ENCODE measurements at regions not wholly inside any gene's neighbourhood (a gene's known extent, or its start where the extent isn't known, plus 50 kb on each side); places are given as distances from the start of the nearest gene placed in this dataset.

DNA sequence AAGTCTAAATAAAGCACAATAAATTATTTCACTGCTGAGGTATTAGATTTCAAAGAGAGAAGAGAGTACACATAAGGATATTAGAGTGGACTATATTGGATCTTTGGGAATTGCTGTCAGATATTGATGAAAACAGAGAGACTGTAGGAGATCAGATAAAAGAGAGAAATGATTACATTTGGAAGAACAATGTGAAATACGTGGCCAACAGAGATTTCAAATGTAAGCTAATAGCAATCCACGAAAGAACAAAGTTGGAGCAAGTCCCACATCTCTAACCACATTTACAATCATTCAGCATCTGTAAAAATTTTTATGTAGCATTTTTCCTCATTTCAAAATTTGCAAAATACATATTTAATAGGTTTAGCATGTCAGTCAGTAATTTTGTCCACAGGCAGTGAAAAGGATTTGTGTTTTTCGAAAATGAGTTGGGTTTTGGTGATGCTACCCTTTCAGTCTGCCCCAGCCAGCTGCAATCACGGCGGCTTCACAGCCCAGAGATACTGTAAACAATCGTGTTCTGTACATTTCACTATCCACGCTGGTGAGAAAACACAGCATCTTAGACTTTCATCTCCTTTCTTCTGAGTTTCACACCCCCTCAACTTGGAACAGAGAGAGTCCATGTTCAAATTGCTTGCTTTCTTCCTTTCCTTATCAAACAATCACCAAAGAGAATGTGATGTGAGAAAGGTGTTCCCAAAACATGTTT lies 209.1 kb upstream of the LYPLAL1 start:
- peaks cover 4% of the 10 kb centered on the region; the same call in 1 of the 2 replicates for H3K9me3 ChIP-seq (ENCODE audit: low read length)
- in situ Hi-C loops (cut with HindIII; ENCODE audit: extremely low pct_ligation_motif_present, low pct_unique_long_range_greater_than_20kb) (no loop called here), intact Hi-C loops (cut with micrococcal nuclease; ENCODE audit: unreplicated experiment) (no loop called here)
- no peak overlapping the region for H3K9ac ChIP-seq (ENCODE audit: insufficient read depth, low read depth, low read length)
- no peak overlapping the region for H2AFZ ChIP-seq (ENCODE audit: low read length)
- WGBS (ENCODE audit: low lambda C conversion rate) = 1% methylated on average over 7 of the region's 7 CpGs
- DNase-seq (ENCODE audit: low spot score) (no peak), FAIRE-seq (no peak), ATAC-seq (no peak)
- H4K20me1 ChIP-seq (ENCODE audit: insufficient read depth, low read length) = no peaks in the 10 kb centered on the region
- TF ChIP-seq CAMTA2 (CRISPR knock-in tag; IDR thresholded peaks at IDR 0.05; ENCODE audit: borderline replicate concordance) = no peak
- H3K4me2 ChIP-seq (ENCODE audit: low read depth, low read length) = no peak overlapping the region
- CTCF ChIA-PET (ENCODE audit: low intra/inter-chr PET ratio, low total read pairs) = no interaction called here
- no peaks in the 10 kb centered on the region for H3K79me2 ChIP-seq (ENCODE audit: insufficient read depth, low read length)
- BruUV-seq (replicated peaks) = no TSS peak
- no peaks in the 10 kb centered on the region for H3K36me3 ChIP-seq (replicated peaks in 1 of 2; ENCODE audit: control insufficient read depth in 1 of 2, insufficient read depth in 2 of 2, low read length in 2 of 2)
- no peak overlapping the region for H3K27ac ChIP-seq (ENCODE audit: extremely low read length, insufficient read depth, low read length)
- H3K4me3 ChIP-seq (replicated peaks in 1 of 3; ENCODE audit: insufficient read depth in 1 of 3, low read depth in 2 of 3, low read length in 3 of 3) = no peak overlapping the region
- H3K27me3 ChIP-seq (ENCODE audit: control insufficient read depth in 1 of 2, insufficient read depth in 2 of 2, low read length in 2 of 2) = no peaks in the 10 kb centered on the region
- no peaks in the 10 kb centered on the region for H3K4me1 ChIP-seq (ENCODE audit: insufficient read depth, low read length)
- POLR2A ChIA-PET = no interaction called here

DNA sequence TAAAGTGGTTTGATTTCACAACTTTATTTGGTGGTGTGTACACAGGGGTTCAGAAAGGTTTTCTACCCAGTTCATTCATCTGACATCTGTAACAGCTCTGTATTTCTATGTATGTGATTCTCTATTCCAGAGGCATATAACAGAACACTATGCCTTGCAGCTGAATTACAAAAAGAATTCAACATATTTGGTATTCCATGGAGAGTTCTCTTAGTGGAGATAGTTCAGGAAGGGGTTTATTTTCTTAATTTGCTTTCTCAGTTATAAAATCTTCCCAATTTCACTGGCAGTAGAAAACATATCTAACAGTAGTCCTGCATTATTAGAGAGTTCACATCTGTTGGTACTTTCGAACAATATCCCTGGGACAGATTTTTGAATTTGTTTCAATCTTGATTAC lies 207.9 kb upstream of the LYPLAL1 start:
- in situ Hi-C loops (cut with HindIII; ENCODE audit: extremely low pct_ligation_motif_present, low pct_unique_long_range_greater_than_20kb) (no loop called here), intact Hi-C loops (cut with micrococcal nuclease; ENCODE audit: unreplicated experiment) (no loop called here)
- BruUV-seq (replicated peaks) = no TSS peak
- no peaks in the 10 kb centered on the region for H3K79me2 ChIP-seq (ENCODE audit: insufficient read depth, low read length)
- POLR2A ChIA-PET = no interaction called here
- H3K9ac ChIP-seq (ENCODE audit: insufficient read depth, low read depth, low read length) = no peak overlapping the region
- no peaks in the 10 kb centered on the region for H4K20me1 ChIP-seq (ENCODE audit: insufficient read depth, low read length)
- H2AFZ ChIP-seq (ENCODE audit: low read length) = no peak overlapping the region
- no peaks in the 10 kb centered on the region for H3K36me3 ChIP-seq (replicated peaks in 1 of 2; ENCODE audit: control insufficient read depth in 1 of 2, insufficient read depth in 2 of 2, low read length in 2 of 2)
- FAIRE-seq = no peak
- peaks cover 4% of the 10 kb centered on the region; the same call in 1 of the 2 replicates for H3K9me3 ChIP-seq (ENCODE audit: low read length)
- ATAC-seq = no peak
- CTCF ChIA-PET (ENCODE audit: low intra/inter-chr PET ratio, low total read pairs) = no interaction called here
- H3K4me3 ChIP-seq (replicated peaks in 1 of 3; ENCODE audit: insufficient read depth in 1 of 3, low read depth in 2 of 3, low read length in 3 of 3) = no peak overlapping the region
- no peaks in the 10 kb centered on the region for H3K4me1 ChIP-seq (ENCODE audit: insufficient read depth, low read length)
- 0% methylated on average over 1 of the region's 1 CpG for WGBS (ENCODE audit: low lambda C conversion rate)
- no peak for TF ChIP-seq HOXA7 (CRISPR knock-in tag; IDR thresholded peaks at IDR 0.05)
- TF ChIP-seq CEBPG (CRISPR knock-in tag; IDR thresholded peaks at IDR 0.05) = no peak
- TF ChIP-seq HNRNPK (IDR thresholded peaks at IDR 0.05; ENCODE audit: low read depth, low read length, poor library complexity, severe bottlenecking) = no peak
- TF ChIP-seq, protein P1, sequence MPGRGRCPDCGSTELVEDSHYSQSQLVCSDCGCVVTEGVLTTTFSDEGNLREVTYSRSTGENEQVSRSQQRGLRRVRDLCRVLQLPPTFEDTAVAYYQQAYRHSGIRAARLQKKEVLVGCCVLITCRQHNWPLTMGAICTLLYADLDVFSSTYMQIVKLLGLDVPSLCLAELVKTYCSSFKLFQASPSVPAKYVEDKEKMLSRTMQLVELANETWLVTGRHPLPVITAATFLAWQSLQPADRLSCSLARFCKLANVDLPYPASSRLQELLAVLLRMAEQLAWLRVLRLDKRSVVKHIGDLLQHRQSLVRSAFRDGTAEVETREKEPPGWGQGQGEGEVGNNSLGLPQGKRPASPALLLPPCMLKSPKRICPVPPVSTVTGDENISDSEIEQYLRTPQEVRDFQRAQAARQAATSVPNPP (CRISPR knock-in tag; IDR thresholded peaks at IDR 0.05) = no peak
- TF ChIP-seq RAD21 (CRISPR knock-in tag; IDR thresholded peaks at IDR 0.05) = no peak
- TF ChIP-seq PAF1 (CRISPR knock-in tag; IDR thresholded peaks at IDR 0.05) = no peak
- TF ChIP-seq ZNF34 (CRISPR knock-in tag; IDR thresholded peaks at IDR 0.05; ENCODE audit: borderline replicate concordance) = no peak
- TF ChIP-seq ZNF530 (CRISPR knock-in tag; IDR thresholded peaks at IDR 0.05; ENCODE audit: low read depth) = no peak
- no peak for TF ChIP-seq DBP (CRISPR knock-in tag; IDR thresholded peaks at IDR 0.05; ENCODE audit: not compliant biosample characterization)
- no peak for TF ChIP-seq REPIN1 (CRISPR knock-in tag; IDR thresholded peaks at IDR 0.05; ENCODE audit: borderline replicate concordance, low read depth)
- no peak for TF ChIP-seq GABPA (IDR thresholded peaks at IDR 0.05; ENCODE audit: low read depth, low read length)
- no peak for TF ChIP-seq GABPA (CRISPR knock-in tag; IDR thresholded peaks at IDR 0.05; ENCODE audit: low read depth)
- TF ChIP-seq HNRNPL (IDR thresholded peaks at IDR 0.05; ENCODE audit: low read depth, low read length) = no peak
- TF ChIP-seq ZNF3 (CRISPR knock-in tag; IDR thresholded peaks at IDR 0.05) = no peak
- no peak for TF ChIP-seq ZSCAN22 (CRISPR knock-in tag; IDR thresholded peaks at IDR 0.05)
- no peak for TF ChIP-seq CAMTA2 (CRISPR knock-in tag; IDR thresholded peaks at IDR 0.05; ENCODE audit: borderline replicate concordance)
- H3K4me2 ChIP-seq (ENCODE audit: low read depth, low read length) = no peak overlapping the region
- no peaks in the 10 kb centered on the region for H3K27me3 ChIP-seq (ENCODE audit: control insufficient read depth in 1 of 2, insufficient read depth in 2 of 2, low read length in 2 of 2)
- no peak overlapping the region for H3K27ac ChIP-seq (ENCODE audit: extremely low read length, insufficient read depth, low read length)
- DNase-seq (ENCODE audit: low spot score) = no peak

All from HepG2 (cell line).